WTC11 (cell line): ENCODE measurements at regions not wholly inside any gene's neighbourhood (a gene's known extent, or its start where the extent isn't known, plus 50 kb on each side); places are given as distances from the start of the nearest gene placed in this dataset.
"Not testable (repeated sequence)": the region's sequence is repeated elsewhere in the genome, so short reads cannot be mapped to it uniquely, and the experiment has no call there.

Experiments used
- ATAC-seq: fragments of 200-7000 bp; cut with Tn5 transposase; 2 replicates; pipeline ENCODE4 v1.10.0; 2021; ENCODE audit warnings: mild to moderate bottlenecking, moderate library complexity
- CTCF ChIA-PET: fragments of 300-600 bp; sonication (Branson Sonifier 250); formaldehyde crosslinking; loops from one replicate; lab custom pipeline; 2021; ENCODE audit warnings: antibody characterized with exemption; lab: Charles Lee
- POLR2A ChIA-PET: fragments of 350-600 bp; sonication (Branson Sonifier 250); formaldehyde crosslinking; loops from one replicate; lab custom pipeline; 2021; ENCODE audit warnings: antibody characterized with exemption; lab: Charles Lee
- DNase-seq: peaks from one replicate; pipeline ENCODE4 v3.0.0; 2021; ENCODE audit warnings: low spot score
- H3K27ac Mint-ChIP-seq: 2 replicates; pipeline ENCODE4 v1.8.0; 2021; ENCODE audit warnings: mixed read lengths
- H3K27me3 Mint-ChIP-seq: 2 replicates; pipeline ENCODE4 v1.8.0; 2021; ENCODE audit warnings: low read depth, mild to moderate bottlenecking, moderate library complexity, mixed read lengths
- H3K36me3 Mint-ChIP-seq: 2 replicates; pipeline ENCODE4 v1.8.0; 2021; ENCODE audit warnings: mixed read lengths
- H3K4me1 Mint-ChIP-seq: 2 replicates; pipeline ENCODE4 v1.8.0; 2022; ENCODE audit warnings: mixed read lengths
- H3K4me3 Mint-ChIP-seq: 2 replicates; pipeline ENCODE4 v1.8.0; 2021; ENCODE audit warnings: mild to moderate bottlenecking, moderate library complexity, mixed read lengths
- H3K9me3 Mint-ChIP-seq: 2 replicates; pipeline ENCODE4 v1.8.0; 2021; ENCODE audit warnings: mixed read lengths
- AR ChIP-seq: fragments of 250-450 bp; sonication (Bioruptor Pico); IDR thresholded peaks from 2 replicates; pipeline ENCODE4 v1.9.0; 2021; ENCODE audit warnings: mild to moderate bottlenecking
- CBFB ChIP-seq: sonication (generic); formaldehyde crosslinking; IDR thresholded peaks from 2 replicates; pipeline ENCODE4 v1.8.1; 2022; ENCODE audit warnings: mild to moderate bottlenecking, low read depth, missing genetic modification reagents
- ESRRA ChIP-seq: sonication (generic); formaldehyde crosslinking; IDR thresholded peaks from 2 replicates; pipeline ENCODE4 v1.8.1; 2022; ENCODE audit warnings: mild to moderate bottlenecking, missing genetic modification reagents, borderline replicate concordance
- FOXJ3 ChIP-seq: sonication (generic); formaldehyde crosslinking; IDR thresholded peaks from 2 replicates; pipeline ENCODE4 v1.9.0; 2021; ENCODE audit warnings: missing genetic modification reagents, mild to moderate bottlenecking, borderline replicate concordance
- NFATC4 ChIP-seq: fragments of 250-450 bp; sonication (Bioruptor Pico); IDR thresholded peaks from 2 replicates; pipeline ENCODE4 v1.9.0; 2021; ENCODE audit warnings: mild to moderate bottlenecking
- PREB ChIP-seq: sonication (generic); formaldehyde crosslinking; IDR thresholded peaks from 2 replicates; pipeline ENCODE4 v1.8.1; 2022; ENCODE audit warnings: mild to moderate bottlenecking, missing genetic modification reagents, moderate library complexity, borderline replicate concordance
- PRRX2 ChIP-seq: fragments of 250-450 bp; sonication (Bioruptor Pico); IDR thresholded peaks from 2 replicates; pipeline ENCODE4 v1.8.0; 2021; ENCODE audit warnings: mild to moderate bottlenecking
- SMAD4 ChIP-seq: sonication (generic); formaldehyde crosslinking; IDR thresholded peaks from 2 replicates; pipeline ENCODE4 v1.8.0; 2022; ENCODE audit warnings: mild to moderate bottlenecking, missing genetic modification reagents
- ZBTB43 ChIP-seq: sonication (generic); formaldehyde crosslinking; IDR thresholded peaks from 2 replicates; pipeline ENCODE4 v1.8.1; 2023; ENCODE audit warnings: mild to moderate bottlenecking, missing genetic modification reagents
- ZMAT4 ChIP-seq: fragments of 250-450 bp; sonication (Bioruptor Pico); IDR thresholded peaks from 2 replicates; pipeline ENCODE4 v1.9.0; 2021; ENCODE audit warnings: mild to moderate bottlenecking
- ZNF423 ChIP-seq: fragments of 250-450 bp; sonication (Bioruptor Pico); IDR thresholded peaks from 2 replicates; pipeline ENCODE4 v2.1.2; 2022; ENCODE audit warnings: mild to moderate bottlenecking, moderate library complexity
- TF ChIP-seq, protein P1 (sequence below): sonication (generic); formaldehyde crosslinking; IDR thresholded peaks from 2 replicates; pipeline ENCODE4 v1.8.1; 2023; ENCODE audit warnings: mild to moderate bottlenecking, missing genetic modification reagents
- TF ChIP-seq, protein P2 (sequence below): fragments of 250-450 bp; sonication (Bioruptor Pico); IDR thresholded peaks from 2 replicates; pipeline ENCODE4 v1.9.0; 2021; ENCODE audit warnings: moderate library complexity, mild to moderate bottlenecking, inconsistent platforms, borderline replicate concordance

DNA sequence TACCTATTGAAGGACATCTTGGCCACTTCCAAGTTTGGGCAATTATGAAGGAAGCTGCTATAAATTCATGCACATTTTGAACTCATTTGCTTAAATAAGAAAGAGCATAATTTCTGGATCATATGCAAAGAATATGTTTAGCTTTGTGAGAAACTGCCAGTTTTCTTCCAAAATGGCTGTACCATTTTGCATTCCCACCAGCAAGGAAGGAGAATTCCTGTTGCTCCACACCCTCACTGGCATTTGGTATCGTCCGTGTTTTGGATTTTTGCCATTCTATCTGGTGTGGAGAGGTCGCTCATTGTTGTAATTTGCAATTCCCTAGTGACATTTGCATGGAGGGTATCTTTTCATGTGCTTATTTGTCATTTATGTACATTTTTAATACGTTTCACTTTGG, 339.3 kb downstream of the DAD1 start (continued):
- no peak for TF ChIP-seq ZMAT4 (CRISPR knock-in tag)
- TF ChIP-seq AR, result no peak
- no peak for TF ChIP-seq ZNF423 (CRISPR knock-in tag)
- TF ChIP-seq, protein P1, sequence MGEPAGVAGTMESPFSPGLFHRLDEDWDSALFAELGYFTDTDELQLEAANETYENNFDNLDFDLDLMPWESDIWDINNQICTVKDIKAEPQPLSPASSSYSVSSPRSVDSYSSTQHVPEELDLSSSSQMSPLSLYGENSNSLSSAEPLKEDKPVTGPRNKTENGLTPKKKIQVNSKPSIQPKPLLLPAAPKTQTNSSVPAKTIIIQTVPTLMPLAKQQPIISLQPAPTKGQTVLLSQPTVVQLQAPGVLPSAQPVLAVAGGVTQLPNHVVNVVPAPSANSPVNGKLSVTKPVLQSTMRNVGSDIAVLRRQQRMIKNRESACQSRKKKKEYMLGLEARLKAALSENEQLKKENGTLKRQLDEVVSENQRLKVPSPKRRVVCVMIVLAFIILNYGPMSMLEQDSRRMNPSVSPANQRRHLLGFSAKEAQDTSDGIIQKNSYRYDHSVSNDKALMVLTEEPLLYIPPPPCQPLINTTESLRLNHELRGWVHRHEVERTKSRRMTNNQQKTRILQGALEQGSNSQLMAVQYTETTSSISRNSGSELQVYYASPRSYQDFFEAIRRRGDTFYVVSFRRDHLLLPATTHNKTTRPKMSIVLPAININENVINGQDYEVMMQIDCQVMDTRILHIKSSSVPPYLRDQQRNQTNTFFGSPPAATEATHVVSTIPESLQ (CRISPR knock-in tag), result no peak

DNA sequence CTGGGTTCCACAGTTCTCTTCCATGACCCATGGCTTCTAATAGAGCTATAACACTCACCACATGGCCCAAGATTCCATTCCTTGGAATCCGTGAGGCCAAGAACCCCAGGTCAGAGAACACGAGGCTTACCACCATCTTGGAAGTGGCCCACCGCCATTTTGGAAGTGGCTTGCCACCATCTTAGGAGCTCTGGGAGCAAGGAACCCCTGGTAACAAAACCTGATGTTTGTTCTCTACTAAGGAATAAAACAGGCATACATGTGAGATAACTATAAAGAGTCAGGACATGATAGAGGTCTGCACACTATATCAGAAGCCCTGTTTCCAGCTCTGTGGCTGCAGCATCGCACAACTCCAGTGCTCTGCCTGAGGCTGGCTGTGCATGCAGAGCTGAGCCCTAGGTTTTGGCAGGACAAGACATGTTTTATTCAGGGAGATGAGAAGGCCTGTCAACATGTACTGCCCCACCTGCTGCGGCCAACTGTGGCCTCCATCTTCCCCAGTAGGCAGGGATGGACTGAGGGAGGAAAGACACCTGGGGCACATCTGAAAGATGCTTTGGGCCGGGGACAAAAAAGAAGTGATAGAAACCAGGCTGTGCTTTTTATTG, 344.9 kb downstream of the DAD1 start:
- CTCF ChIA-PET, result interaction anchor here (0.7 to 1.9 kb wide), 3 partner anchors 18 to 41 kb away, joined by 3 to 7 read pairs (median 4); no protein-coding TSS in a partner anchor
- TF ChIP-seq NFATC4 (CRISPR knock-in tag) (no peak), ESRRA (no peak), PRRX2 (CRISPR knock-in tag) (no peak), FOXJ3 (CRISPR knock-in tag) (no peak), CBFB (CRISPR knock-in tag) (no peak), PREB (no peak), ZBTB43 (CRISPR knock-in tag) (no peak), SMAD4 (CRISPR knock-in tag) (no peak)
- TF ChIP-seq, protein P2, sequence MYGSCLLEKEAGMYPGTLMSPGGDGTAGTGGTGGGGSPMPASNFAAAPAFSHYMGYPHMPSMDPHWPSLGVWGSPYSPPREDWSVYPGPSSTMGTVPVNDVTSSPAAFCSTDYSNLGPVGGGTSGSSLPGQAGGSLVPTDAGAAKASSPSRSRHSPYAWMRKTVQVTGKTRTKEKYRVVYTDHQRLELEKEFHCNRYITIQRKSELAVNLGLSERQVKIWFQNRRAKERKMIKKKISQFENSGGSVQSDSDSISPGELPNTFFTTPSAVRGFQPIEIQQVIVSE (CRISPR knock-in tag), result no peak
- ATAC-seq (no peak), DNase-seq (no peak)
- POLR2A ChIA-PET, result no interaction called here
- Mint-ChIP-seq H3K9me3 (peaks cover 18% of the 10 kb centered on the region), H3K4me3 (no peak overlapping the region), H3K4me1 (peaks cover 16% of the 10 kb centered on the region), H3K27ac (no peak overlapping the region), H3K36me3 (peaks cover 3% of the 10 kb centered on the region; the same call in 1 of the 2 replicates), H3K27me3 (no peaks in the 10 kb centered on the region; the same call in 1 of the 2 replicates)

DNA sequence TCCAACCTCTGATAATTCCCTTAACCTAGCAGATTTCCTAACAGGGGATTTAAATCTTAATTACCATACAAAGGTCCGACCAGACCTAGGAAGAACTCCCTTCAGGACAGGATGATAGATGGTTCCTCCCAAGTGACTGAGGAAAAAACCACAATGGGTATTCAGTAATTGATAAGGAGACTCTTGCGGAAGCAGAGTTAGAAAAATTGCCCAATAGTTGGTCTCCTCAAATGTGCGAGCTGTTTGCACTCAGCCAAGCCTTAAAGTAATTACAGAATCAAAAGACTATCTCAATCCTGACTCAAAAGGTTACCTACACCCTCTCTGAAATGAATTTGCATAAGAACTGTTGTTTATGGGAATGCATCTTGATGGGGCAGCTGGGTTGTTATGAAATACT, 350.7 kb downstream of the DAD1 start:
- not testable (repeated sequence) for DNase-seq

More for the DNA sequence above, 350.7 kb downstream of the DAD1 start:
- CTCF ChIA-PET, result interaction anchor here (1.2 kb wide), 1 partner anchor 11 kb away, joined by 3 read pairs; no protein-coding TSS in a partner anchor
- H3K9me3 Mint-ChIP-seq, result peaks cover 24% of the 10 kb centered on the region
- H3K4me1 Mint-ChIP-seq, H3K27ac Mint-ChIP-seq, ATAC-seq, H3K27me3 Mint-ChIP-seq, H3K36me3 Mint-ChIP-seq, POLR2A ChIA-PET, H3K4me3 Mint-ChIP-seq: not testable (repeated sequence)
